Brain microvascular endothelial cell (primary cell): ENCODE measurements at regions not wholly inside any gene's neighbourhood (a gene's known extent, or its start where the extent isn't known, plus 50 kb on each side); places are given as distances from the start of the nearest gene placed in this dataset.

Source experiments
- DNase-seq: peaks from one replicate; pipeline ENCODE4 v3.0.0-alpha.2; 2020
- H3K27ac ChIP-seq: fragments of 250-450 bp; sonication (Bioruptor Pico); 2 replicates; pipeline ENCODE4 v1.5.1; 2020; ENCODE audit warnings: mild to moderate bottlenecking, moderate library complexity
- H3K27me3 ChIP-seq: fragments of 250-450 bp; sonication (Bioruptor Pico); replicated peaks from 2 replicates; pipeline ENCODE4 v1.5.1; 2020; ENCODE audit warnings: mild to moderate bottlenecking
- H3K36me3 ChIP-seq: fragments of 250-450 bp; sonication (Bioruptor Pico); replicated peaks from 2 replicates; pipeline ENCODE4 v1.5.1; 2020; ENCODE audit warnings: mild to moderate bottlenecking
- H3K4me3 ChIP-seq: 2 replicates; pipeline ENCODE4 v1.5.1; 2011; ENCODE audit warnings: low read depth, mild to moderate bottlenecking, control low read depth, low read length, moderate library complexity
- in situ Hi-C: cut with HindIII; loops from 2 replicates; pipeline ENCODE4 v1.10.0; 2017; ENCODE audit warnings: low sequenced_read_pairs, low pct_ligation_motif_present
- TF ChIP-seq, protein P1 (sequence below): IDR thresholded peaks from 2 replicates; pipeline ENCODE4 v1.5.1; 2011; ENCODE audit warnings: low read depth, mild to moderate bottlenecking, moderate library complexity, low read length, control low read depth, inconsistent platforms; ENCODE audit errors: missing control alignments

DNA sequence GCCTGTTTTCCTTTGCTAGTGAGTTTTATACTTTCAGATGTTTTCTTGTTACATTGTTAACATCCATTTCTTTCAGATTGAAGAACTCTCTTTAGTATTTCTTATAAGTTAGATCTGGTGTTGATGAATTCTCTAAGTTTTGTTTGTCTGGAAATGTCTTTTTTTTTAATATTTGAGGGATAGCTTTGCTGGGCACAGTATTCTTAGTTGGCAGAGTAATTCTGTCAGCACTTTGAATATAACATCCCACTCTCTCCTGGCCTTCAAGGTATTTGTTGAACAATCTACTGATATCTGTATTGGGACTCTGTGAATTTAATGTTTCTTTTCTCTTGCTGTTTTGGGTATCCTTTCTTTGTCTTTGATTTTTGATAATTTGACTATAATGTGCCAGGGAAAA, 79.4 kb upstream of the UST start:
- no peaks in the 10 kb centered on the region for H3K36me3 ChIP-seq
- TF ChIP-seq, protein P1, sequence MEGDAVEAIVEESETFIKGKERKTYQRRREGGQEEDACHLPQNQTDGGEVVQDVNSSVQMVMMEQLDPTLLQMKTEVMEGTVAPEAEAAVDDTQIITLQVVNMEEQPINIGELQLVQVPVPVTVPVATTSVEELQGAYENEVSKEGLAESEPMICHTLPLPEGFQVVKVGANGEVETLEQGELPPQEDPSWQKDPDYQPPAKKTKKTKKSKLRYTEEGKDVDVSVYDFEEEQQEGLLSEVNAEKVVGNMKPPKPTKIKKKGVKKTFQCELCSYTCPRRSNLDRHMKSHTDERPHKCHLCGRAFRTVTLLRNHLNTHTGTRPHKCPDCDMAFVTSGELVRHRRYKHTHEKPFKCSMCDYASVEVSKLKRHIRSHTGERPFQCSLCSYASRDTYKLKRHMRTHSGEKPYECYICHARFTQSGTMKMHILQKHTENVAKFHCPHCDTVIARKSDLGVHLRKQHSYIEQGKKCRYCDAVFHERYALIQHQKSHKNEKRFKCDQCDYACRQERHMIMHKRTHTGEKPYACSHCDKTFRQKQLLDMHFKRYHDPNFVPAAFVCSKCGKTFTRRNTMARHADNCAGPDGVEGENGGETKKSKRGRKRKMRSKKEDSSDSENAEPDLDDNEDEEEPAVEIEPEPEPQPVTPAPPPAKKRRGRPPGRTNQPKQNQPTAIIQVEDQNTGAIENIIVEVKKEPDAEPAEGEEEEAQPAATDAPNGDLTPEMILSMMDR: no peak

DNA sequence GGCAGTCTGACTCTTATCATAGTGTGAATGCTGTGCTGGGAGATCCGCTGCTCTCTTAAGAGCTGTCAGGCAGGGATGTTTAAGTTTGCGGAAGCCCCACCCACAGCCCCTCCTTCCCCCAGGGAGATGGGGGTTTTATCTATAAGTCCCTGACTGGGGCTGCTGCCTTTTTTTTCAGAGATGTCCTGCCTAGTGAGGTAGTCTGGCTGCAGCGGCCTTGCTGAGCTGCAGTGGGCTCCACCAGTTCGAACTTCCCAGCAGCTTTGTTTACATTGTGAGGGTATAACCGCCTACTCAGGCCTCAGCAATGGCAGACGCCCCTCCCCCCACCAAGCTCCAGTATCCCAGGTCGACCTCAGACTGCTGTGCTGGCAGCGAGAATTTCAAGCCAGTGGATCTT, 75.7 kb upstream of the UST start:
- no peaks in the 10 kb centered on the region for H3K36me3 ChIP-seq
- H3K4me3 ChIP-seq: no peak overlapping the region
- H3K27me3 ChIP-seq: no peaks in the 10 kb centered on the region
- H3K27ac ChIP-seq: no peak overlapping the region
- no peak for DNase-seq
- TF ChIP-seq, protein P1: no peak
- in situ Hi-C loops: no loop called here

More for the DNA sequence above, 79.4 kb upstream of the UST start:
- H3K27ac ChIP-seq: no peak overlapping the region
- no peak overlapping the region for H3K4me3 ChIP-seq
- in situ Hi-C loops: no loop called here
- H3K27me3 ChIP-seq: no peaks in the 10 kb centered on the region
- no peak for DNase-seq

DNA sequence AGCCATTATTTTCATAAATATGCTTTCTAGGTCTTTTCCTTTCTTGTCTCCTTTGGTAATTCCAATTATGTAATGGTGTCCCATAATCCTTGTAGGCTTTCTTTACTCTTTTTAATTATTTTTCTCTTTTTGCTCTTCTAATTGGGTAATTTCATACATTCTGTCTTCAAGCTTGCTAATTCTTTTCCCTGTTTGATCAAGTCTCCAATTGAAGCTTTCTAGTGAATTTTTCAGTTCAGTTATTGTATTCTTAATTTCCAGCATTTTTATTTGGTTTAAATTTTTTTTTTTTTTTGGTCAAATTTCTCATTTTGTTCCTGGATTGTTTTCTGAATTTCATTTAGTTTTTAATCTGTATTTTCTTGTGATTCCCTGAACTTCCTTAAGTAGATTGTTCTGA, 74.9 kb upstream of the UST start:
- in situ Hi-C loops: no loop called here
- no peak for DNase-seq
- Histone ChIP-seq H3K36me3 (no peaks in the 10 kb centered on the region), H3K27me3 (no peaks in the 10 kb centered on the region), H3K27ac (no peak overlapping the region), H3K4me3 (no peak overlapping the region)
- TF ChIP-seq, protein P1: no peak

DNA sequence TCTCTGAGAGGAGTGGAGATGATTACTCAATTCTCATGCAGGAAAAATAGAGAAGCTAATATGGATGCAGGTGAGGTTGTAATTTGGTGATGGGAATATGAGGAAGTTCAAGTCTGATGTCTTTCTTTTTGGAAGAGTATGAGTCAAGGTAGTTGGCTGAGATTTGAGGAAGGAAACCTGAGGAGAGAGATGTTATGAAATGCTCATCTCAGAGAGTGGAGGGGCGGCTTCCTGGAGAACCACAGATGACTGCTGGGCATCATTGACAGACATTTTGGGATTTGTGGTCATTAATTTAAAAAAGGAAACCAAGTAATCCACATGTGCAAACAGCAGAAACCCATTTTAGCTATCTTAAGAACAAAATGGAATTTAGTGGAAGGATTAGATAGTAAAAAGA, 72.5 kb upstream of the UST start:
- TF ChIP-seq, protein P1: no peak
- H3K27me3 ChIP-seq: no peaks in the 10 kb centered on the region
- no peak overlapping the region for H3K27ac ChIP-seq
- H3K4me3 ChIP-seq: no peak overlapping the region
- in situ Hi-C loops: no loop called here
- DNase-seq: no peak
- H3K36me3 ChIP-seq: no peaks in the 10 kb centered on the region

DNA sequence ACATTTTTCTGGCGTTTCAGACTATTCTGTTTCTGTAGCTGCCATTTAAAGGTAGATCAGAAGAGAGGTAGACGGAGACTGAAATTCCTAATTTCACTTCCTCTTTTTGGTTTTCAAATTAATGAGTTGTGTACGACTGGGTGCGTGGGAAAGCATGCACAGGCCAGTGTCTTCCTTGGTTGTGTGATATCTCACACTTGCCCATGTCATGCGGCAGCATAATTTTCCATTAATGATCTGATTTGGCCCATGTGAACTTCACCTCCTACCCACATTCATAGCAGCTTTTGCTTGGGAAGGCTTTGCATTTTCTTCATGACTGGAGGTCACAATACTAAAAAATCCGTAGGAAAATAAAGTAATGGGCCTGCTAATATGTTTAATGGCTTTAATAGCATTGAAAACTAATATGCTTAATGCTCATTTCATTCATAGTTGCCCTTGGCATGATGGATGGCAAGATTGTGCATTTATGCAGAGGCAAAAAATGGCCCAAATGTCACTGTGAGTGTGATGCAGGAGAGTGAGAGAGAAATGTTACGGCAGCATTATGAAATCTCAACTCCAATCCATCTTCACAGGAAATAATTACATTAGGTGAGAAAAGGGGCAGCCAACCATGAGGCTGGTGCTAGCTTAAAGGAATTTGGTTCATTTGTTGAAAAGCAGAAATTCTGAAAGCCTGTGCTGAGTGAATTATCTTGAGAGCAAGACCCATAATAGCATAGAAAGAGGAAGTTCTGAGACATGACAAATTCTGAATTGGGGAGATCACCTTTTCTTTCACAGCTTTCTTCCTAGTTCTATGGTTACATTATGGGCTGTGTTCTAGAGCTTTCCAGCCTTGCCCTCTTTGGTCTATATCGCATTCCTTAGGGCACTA, 69.0 kb upstream of the UST start:
- H3K27me3 ChIP-seq: no peaks in the 10 kb centered on the region
- TF ChIP-seq, protein P1: no peak
- in situ Hi-C loops: no loop called here
- no peaks in the 10 kb centered on the region for H3K36me3 ChIP-seq
- no peak for DNase-seq
- no peak overlapping the region for H3K4me3 ChIP-seq
- H3K27ac ChIP-seq: no peak overlapping the region

DNA sequence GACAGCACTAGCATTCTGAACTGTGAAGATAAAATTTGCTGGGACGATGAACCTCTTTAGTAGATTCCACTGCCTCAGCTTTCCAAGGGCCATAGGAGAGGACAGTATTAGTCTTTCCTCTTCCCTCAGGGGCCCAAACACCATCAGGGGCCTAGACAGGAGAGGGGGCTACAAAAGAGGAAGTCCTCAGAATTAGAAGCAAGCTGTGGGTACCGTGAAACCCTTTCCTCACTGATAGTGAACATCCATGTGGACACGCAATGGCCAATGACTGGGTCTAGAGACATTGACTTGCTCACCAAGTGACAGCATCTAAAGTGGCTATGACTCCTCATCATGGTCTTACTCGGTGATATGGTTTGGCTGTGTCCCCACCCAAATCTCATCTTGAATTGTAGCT, 68.1 kb upstream of the UST start:
- no peaks in the 10 kb centered on the region for H3K27me3 ChIP-seq
- no peak overlapping the region for H3K4me3 ChIP-seq
- in situ Hi-C loops: no loop called here
- H3K27ac ChIP-seq: no peak overlapping the region
- no peak for DNase-seq
- TF ChIP-seq, protein P1: no peak
- no peaks in the 10 kb centered on the region for H3K36me3 ChIP-seq
